Esophagus muscularis mucosa (tissue), 4 donors: ENCODE measurements at regions not wholly inside any gene's neighbourhood (a gene's known extent, or its start where the extent isn't known, plus 50 kb on each side); places are given as distances from the start of the nearest gene placed in this dataset.

Source experiments
- CTCF ChIP-seq, 3 experiments: fragments of 200-600 bp in 2 of 3; fragments of 450-650 bp in 1 of 3; sonication (generic) in 2 of 3; IDR thresholded peaks; one replicate each; pipeline ENCODE4 v1.5.1; 2017 to 2019; ENCODE audit warnings: antibody characterized with exemption in 3 of 3, mild to moderate bottlenecking in 2 of 3, moderate library complexity in 1 of 3
- EP300 ChIP-seq: sonication (generic); formaldehyde crosslinking; IDR thresholded peaks from one replicate; pipeline ENCODE4 v1.6.1; 2017; ENCODE audit warnings: antibody characterized with exemption
- POLR2A ChIP-seq: fragments of 450-650 bp; IDR thresholded peaks from one replicate; pipeline ENCODE4 v1.6.1; 2017; ENCODE audit warnings: antibody characterized with exemption, moderate library complexity, mild to moderate bottlenecking, low read depth
- POLR2AphosphoS5 ChIP-seq, 2 donors: sonication (generic); formaldehyde crosslinking; IDR thresholded peaks; one replicate each; pipeline ENCODE4 v1.6.1; 2017; ENCODE audit warnings: antibody characterized with exemption in 2 of 2

DNA sequence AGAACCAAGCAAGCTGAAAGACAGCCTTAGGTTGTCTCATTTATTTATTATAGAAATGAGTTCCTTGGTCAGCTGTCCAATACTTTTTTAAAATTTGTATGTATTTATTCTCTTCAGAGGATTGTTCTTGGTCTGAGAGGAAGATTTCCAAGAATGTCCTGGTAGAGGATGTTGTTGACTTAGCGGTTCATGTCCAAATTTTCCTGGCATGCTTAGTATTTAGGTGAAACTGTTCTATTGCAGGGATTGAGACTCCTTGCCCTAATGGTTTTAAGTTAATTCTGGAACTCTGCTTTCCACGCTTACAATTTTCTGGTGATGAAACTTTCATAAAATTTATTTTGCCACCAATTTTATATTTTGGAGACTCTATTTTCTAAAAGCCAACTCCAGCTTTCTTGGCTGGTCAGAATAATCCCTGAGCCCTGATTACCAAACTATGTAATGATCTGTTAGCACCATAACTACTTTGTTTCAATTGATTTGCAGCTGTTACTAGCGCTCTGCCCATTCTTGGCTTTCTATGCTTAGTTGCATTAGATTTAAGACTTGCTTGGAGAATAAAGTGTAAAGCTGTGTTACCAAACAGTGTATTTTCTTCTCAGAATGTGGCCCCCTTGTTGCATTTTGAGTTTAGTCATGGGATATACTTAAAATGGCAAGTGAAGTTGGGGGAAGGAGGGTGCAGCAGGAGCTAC lies 1868.8 kb upstream of the CELF4 start:
- TF ChIP-seq POLR2A (no peak), CTCF (IDR thresholded peaks at IDR 0.05) (no peak), EP300 (no peak), POLR2AphosphoS5 (IDR thresholded peaks at IDR 0.05) (no peak)
